ENCODE measurements at regions not wholly inside any gene's neighbourhood (a gene's known extent, or its start where the extent isn't known, plus 50 kb on each side); places are given as distances from the start of the nearest gene placed in this dataset.

DNA sequence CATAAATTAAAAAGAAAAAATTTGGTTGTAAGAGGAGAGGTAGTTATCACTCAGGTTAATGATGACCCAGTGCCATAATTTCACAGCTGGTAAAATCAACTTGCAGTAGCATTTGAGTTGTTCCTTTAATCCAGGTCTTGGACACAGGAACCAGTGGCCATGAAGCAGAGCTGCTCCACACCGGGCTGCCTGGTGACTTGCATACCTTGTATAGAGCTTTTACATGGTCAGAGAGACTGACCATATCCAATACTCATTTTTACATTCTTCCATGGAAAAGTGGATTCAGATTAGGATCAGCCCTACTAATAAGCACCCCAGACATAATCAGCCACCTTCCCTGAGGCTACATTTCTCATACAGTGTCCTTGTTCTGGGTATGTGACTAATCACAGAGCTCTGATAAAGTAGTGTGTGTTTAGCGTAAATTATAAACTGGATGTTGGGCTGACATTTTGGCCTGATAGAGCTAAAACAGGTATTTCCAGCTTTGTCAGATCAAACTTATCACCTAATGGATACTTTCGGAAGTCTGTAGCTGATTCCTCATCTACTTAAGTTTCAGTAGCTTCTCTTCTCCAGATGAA lies 77.0 kb upstream of the ZSWIM6 start:
- intact Hi-C loops (cut with micrococcal nuclease) = no loop called here
- Histone ChIP-seq H3K27ac (ENCODE audit: low read depth, low read length) (no peak overlapping the region), H4K20me1 (ENCODE audit: insufficient read depth) (no peaks in the 10 kb centered on the region), H3K9me3 (ENCODE audit: control insufficient read depth in 1 of 2, insufficient read depth in 1 of 2, low read depth in 1 of 2, low read length in 2 of 2) (no peaks in the 10 kb centered on the region), H3K79me2 (ENCODE audit: insufficient read depth, low read length) (no peaks in the 10 kb centered on the region), H3K4me1 (ENCODE audit: control insufficient read depth in 1 of 2, insufficient read depth in 2 of 2, low read length in 2 of 2) (no peaks in the 10 kb centered on the region), H3K9ac (ENCODE audit: low read length) (no peak overlapping the region), H3K4me2 (ENCODE audit: low read length) (no peak overlapping the region), H3K36me3 (ENCODE audit: control insufficient read depth in 1 of 2, insufficient read depth in 2 of 2, low read length in 2 of 2) (no peaks in the 10 kb centered on the region), H3K27me3 (ENCODE audit: insufficient read depth, low read length) (no peaks in the 10 kb centered on the region), H3K4me3 (replicated peaks in 1 of 2; ENCODE audit: low read depth in 1 of 2, low read length in 2 of 2) (no peak overlapping the region), H2AFZ (ENCODE audit: low read depth, low read length, poor library complexity, severe bottlenecking) (no peak overlapping the region), H3K9me2 (ENCODE audit: insufficient read depth) (no peaks in the 10 kb centered on the region)
- CTCF ChIA-PET = no interaction called here
- no peak for DNase-seq (ENCODE audit: low read depth, low spot score)
- POLR2A ChIA-PET = no interaction called here
- ATAC-seq = no peak
- TF ChIP-seq POLR2A (IDR thresholded peaks at IDR 0.05; ENCODE audit: borderline replicate concordance, extremely low read depth, insufficient read depth, insufficient read length) (no peak), ZFX (IDR thresholded peaks at IDR 0.05) (no peak), YY1 (IDR thresholded peaks at IDR 0.05; ENCODE audit: extremely low read depth, insufficient replicate concordance, low read depth, low read length) (no peak), SIN3A (IDR thresholded peaks at IDR 0.05; ENCODE audit: low read depth) (no peak), JUND (IDR thresholded peaks at IDR 0.05) (no peak), EGR1 (IDR thresholded peaks at IDR 0.05; ENCODE audit: low read depth) (no peak), CEBPB (IDR thresholded peaks at IDR 0.05; ENCODE audit: low read depth) (no peak), RAD21 (IDR thresholded peaks at IDR 0.05; ENCODE audit: low read depth) (no peak), EZH2phosphoT487 (IDR thresholded peaks at IDR 0.05; ENCODE audit: borderline replicate concordance) (no peak), SRF (IDR thresholded peaks at IDR 0.05; ENCODE audit: low read depth) (no peak), ELF1 (IDR thresholded peaks at IDR 0.05; ENCODE audit: borderline replicate concordance, low read depth) (no peak), TCF7L2 (IDR thresholded peaks at IDR 0.05; ENCODE audit: borderline replicate concordance, extremely low read depth, insufficient read depth, insufficient read length) (no peak), POLR2AphosphoS5 (IDR thresholded peaks at IDR 0.05; ENCODE audit: low read depth, low read length) (no peak)
- TF ChIP-seq, protein P1, sequence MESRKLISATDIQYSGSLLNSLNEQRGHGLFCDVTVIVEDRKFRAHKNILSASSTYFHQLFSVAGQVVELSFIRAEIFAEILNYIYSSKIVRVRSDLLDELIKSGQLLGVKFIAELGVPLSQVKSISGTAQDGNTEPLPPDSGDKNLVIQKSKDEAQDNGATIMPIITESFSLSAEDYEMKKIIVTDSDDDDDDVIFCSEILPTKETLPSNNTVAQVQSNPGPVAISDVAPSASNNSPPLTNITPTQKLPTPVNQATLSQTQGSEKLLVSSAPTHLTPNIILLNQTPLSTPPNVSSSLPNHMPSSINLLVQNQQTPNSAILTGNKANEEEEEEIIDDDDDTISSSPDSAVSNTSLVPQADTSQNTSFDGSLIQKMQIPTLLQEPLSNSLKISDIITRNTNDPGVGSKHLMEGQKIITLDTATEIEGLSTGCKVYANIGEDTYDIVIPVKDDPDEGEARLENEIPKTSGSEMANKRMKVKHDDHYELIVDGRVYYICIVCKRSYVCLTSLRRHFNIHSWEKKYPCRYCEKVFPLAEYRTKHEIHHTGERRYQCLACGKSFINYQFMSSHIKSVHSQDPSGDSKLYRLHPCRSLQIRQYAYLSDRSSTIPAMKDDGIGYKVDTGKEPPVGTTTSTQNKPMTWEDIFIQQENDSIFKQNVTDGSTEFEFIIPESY (IDR thresholded peaks at IDR 0.05; ENCODE audit: extremely low read depth, insufficient replicate concordance, low read length) = no peak
- TF ChIP-seq, protein P2, sequence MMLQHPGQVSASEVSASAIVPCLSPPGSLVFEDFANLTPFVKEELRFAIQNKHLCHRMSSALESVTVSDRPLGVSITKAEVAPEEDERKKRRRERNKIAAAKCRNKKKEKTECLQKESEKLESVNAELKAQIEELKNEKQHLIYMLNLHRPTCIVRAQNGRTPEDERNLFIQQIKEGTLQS (IDR thresholded peaks at IDR 0.05) = no peak
- TF ChIP-seq, protein P3, sequence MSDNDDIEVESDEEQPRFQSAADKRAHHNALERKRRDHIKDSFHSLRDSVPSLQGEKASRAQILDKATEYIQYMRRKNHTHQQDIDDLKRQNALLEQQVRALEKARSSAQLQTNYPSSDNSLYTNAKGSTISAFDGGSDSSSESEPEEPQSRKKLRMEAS (IDR thresholded peaks at IDR 0.05) = no peak
- TF ChIP-seq, protein P4, sequence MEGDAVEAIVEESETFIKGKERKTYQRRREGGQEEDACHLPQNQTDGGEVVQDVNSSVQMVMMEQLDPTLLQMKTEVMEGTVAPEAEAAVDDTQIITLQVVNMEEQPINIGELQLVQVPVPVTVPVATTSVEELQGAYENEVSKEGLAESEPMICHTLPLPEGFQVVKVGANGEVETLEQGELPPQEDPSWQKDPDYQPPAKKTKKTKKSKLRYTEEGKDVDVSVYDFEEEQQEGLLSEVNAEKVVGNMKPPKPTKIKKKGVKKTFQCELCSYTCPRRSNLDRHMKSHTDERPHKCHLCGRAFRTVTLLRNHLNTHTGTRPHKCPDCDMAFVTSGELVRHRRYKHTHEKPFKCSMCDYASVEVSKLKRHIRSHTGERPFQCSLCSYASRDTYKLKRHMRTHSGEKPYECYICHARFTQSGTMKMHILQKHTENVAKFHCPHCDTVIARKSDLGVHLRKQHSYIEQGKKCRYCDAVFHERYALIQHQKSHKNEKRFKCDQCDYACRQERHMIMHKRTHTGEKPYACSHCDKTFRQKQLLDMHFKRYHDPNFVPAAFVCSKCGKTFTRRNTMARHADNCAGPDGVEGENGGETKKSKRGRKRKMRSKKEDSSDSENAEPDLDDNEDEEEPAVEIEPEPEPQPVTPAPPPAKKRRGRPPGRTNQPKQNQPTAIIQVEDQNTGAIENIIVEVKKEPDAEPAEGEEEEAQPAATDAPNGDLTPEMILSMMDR (IDR thresholded peaks at IDR 0.05 in 2 of 3, conservative IDR thresholded peaks at IDR 0.05 in 1 of 3; ENCODE audit: borderline replicate concordance in 1 of 3, insufficient read depth in 1 of 3, low read depth in 2 of 3, low read length in 2 of 3) = no peak
- RAD21 ChIA-PET (ENCODE audit: low non-redundant PET in 1 of 2, low total read pairs in 2 of 2, uncharacterized antibody in 2 of 2, unreplicated experiment in 2 of 2) = no interaction called here
- no TSS peak for BruUV-seq (replicated peaks)

Measured in HCT116 (cell line).